HG03045 (cell line): ENCODE measurements at regions not wholly inside any gene's neighbourhood (a gene's known extent, or its start where the extent isn't known, plus 50 kb on each side); places are given as distances from the start of the nearest gene placed in this dataset.
"Not testable (repeated sequence)": the region's sequence is repeated elsewhere in the genome, so short reads cannot be mapped to it uniquely, and the experiment has no call there.

ENCODE experiments used
- ATAC-seq: cut with Tn5 transposase; IDR thresholded peaks from one replicate; pipeline ENCODE4 v1.9.1; 2021; ENCODE audit warnings: mild to moderate bottlenecking, moderate library complexity; ENCODE audit not compliant: unreplicated experiment

- ATAC-seq, result no peak
Measured at GRCh38 chr18:39620551-39621168, 2055.1 kb upstream of the CELF4 start.

GRCh38 chr18:39618265-39619003 lies 2052.8 kb upstream of the CELF4 start:
- no peak for ATAC-seq

DNA sequence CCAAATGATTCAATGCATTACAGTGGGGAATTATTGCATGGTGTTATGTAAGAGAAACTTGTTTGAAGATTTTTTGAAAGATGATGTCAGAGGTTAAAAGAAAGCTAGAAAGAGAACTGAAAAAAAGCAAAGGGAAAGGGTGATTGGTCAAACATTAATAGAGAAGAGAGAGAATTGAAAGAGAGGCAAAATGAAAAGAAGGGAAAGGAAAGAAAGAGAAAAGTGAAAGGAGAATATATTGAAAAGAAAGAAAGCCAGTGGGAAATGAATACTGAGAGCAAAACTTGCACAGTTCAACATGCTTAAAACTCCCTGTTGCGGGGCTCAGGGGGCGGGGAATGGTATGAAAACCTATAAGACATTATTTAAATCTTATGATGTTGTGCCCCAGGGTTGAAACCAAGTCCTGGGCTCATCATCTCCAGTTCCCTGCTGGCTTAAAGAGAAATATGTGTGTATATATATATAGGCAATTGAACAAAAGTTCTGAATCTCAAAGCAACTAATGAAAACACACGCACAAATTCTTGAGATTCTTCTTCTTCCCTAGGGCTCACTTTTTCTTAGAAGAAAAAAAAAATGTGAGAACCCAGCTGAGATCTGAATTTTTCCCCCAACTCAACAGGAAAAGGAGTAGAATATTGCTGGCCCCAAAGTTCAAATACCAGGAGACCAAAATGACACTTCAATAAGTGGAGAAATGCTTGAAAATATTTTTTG lies 2045.9 kb upstream of the CELF4 start:
- ATAC-seq, result no peak

DNA sequence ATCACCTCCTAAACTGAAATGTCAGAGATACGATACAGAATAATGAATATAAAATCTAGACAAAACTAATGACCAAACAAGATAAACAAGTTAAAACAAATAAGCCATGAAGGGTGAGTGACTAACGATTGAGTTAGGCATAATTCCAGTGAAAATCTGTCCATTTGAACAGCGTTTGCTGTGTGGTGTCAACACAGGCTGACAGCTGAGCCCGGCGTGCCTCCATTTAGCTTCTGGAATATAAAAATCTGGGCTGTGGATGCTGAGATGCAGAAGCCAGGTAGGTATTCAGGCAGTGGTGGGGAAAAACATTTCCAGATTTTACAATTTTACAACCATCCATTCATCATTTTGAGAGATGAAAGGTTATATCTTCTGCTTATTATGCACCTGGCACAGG lies 2041.4 kb upstream of the CELF4 start:
- ATAC-seq, result no peak

DNA sequence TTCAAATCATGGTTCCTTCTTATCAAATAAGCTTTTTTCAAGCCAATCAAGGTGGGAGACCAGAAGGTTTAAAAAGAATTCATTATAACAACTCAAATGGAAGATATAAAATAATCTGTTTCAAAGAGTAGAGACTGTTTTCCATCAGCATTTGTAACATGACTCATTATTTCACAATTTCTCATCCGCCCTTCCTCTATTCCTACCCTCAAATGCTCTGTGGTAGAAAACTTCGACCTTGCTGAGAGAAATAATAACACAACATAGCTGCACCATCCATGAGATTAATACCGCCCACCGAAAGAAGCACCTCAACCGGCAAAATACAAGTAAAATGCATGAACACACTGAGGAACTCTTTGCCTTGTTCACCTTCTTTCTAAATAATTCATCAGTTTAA lies 2039.2 kb upstream of the CELF4 start:
- ATAC-seq, result no peak

DNA sequence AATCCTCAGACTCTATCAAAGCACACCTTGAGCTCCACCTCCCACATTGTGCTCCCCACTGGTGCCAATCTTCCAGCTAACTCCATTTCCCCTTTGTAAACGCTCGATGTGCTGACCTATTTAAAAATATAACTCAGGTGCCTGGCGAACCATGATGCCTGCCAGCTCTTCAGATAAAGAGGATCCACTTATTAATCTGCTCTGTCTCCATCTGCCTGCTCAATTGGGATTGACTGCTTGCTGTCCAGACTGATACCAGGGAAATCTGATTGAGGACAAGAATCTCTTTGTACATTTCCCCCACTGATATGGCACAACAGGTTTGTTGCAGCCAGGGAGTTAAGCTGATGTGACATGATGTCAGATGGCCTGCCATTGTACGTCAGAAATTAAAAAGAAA lies 2036.5 kb upstream of the CELF4 start:
- no peak for ATAC-seq

- ATAC-seq, result no peak
Measured at GRCh38 chr18:39600894-39601293, 2035.3 kb upstream of the CELF4 start.

GRCh38 chr18:39599251-39599650 lies 2033.7 kb upstream of the CELF4 start:
- ATAC-seq, result no peak

DNA sequence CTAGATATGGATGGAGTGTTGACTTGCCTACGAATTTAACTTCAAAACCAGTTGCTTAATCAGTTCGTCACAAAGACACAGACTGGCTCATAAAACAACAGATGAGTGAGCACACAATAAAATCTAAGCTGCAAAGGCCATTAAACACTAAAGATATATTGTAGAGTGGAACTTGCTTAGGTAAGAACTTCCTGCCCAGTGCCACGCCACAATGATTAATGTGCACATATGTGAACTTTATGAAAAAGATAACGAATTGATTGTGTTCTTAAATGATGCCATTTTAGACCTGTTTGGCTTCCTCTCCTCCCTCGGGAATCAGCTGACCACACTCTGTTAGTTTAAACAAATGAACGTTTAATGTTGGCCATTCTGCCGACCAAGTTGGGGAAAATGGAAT lies 2031.3 kb upstream of the CELF4 start:
- ATAC-seq, result no peak

- no peak for ATAC-seq
Measured at GRCh38 chr18:39596221-39596620, 2030.6 kb upstream of the CELF4 start.

- no peak for ATAC-seq
Measured at GRCh38 chr18:39594206-39594605, 2028.6 kb upstream of the CELF4 start.

GRCh38 chr18:39591649-39592048 lies 2026.1 kb upstream of the CELF4 start:
- ATAC-seq, result no peak

- no peak for ATAC-seq
Measured at GRCh38 chr18:39589496-39589895, 2023.9 kb upstream of the CELF4 start.

DNA sequence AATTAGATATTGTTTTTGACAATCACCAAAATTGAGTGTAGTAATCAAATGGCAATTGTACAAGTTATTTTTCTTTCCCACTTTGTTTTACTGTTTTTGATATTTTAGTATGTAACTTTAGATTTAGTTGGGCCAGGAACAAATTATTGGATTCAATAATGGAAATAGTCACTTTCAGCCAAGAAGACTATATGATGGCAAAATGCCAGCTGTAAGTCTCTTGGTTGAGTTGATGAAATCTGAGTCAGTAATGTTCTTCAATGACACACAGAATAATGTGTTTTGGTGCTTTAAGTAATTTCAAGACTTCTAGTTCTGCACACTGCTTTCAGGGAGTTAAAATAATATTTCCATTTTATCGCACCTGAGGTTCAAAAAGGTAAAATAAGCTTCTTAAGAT lies 2022.0 kb upstream of the CELF4 start:
- ATAC-seq, result no peak

DNA sequence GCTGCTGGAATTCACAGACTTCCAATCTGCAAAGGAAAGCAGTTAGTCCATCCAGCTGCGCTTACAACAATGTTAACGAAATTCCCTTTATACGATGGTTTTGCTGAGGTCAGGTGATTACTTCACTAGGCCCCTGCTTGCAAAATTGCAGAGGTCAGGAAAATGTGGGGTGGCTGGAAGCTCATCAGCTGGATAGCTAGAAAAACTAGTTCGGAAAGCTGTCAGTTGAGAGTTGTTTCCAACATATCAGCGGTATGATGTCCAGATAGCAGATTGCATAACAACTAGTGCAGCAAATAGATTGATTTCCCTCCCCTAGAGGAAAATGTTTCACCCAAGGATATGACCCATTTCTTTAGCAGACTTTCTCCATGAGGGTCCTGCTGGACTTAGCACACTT lies 2021.1 kb upstream of the CELF4 start:
- no peak for ATAC-seq

- ATAC-seq, result no peak
Measured at GRCh38 chr18:39574897-39575296, 2009.3 kb upstream of the CELF4 start.

DNA sequence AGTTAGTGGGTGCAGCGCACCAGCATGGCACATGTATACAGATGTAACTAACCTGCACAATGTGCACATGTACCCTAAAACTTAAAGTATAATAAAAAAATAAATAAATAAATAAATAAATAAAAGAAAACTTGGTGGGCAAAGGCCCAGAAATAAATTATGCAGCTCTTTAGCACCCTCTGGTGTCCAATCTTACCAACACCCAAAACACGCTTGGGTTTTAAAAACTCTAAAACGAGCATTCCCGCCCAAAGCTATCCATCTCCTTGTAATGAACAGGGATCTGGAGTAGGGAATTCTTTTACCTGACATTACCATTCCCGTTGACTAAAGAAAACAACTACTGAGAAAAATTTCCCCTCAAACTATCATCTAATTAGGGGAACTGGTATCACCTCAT lies 2005.9 kb upstream of the CELF4 start:
- ATAC-seq, result no peak

DNA sequence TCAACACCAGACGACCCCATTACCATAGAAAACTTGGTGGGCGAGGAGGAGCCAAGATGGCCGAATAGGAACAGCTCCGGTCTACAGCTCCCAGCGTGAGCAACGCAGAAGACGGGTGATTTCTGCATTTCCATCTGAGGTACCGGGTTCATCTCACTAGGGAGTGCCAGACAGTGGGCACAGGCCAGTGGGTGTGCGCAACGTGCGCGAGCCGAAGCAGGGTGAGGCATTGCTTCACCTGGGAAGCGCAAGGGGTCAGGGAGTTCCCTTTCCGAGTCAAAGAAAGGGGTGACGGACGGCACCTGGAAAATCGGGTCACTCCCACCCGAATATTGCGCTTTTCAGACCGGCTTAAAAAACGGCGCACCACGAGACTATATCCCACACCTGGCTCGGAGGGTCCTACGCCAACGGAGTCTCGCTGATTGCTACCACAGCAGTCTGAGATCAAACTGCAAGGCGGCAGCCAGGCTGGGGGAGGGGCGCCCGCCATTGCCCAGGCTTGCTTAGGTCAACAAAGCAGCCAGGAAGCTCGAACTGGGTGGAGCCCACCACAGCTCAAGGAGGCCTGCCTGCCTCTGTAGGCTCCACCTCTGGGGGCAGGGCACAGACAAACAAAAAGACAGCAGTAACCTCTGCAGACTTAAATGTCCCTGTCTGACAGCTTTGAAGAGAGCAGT lies 2000.1 kb upstream of the CELF4 start:
- ATAC-seq, result not testable (repeated sequence)

DNA sequence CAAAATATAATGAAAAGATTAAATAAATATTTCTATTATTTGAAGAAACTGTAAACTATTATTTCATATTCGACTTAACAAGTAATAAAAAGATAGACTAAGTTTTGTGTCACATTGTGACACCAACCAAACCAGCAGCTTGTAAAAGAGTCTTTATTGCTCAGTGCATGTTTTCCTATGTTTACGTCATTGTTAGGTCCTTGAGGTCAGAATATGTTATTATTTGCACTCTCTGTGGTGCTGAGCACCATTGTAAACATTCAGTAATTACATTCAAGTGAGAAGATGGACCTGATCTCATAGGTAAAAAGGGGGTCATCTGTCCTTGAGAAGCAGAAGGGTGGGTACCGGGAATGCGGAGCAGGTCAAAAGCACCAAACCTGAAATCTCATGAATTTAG lies 1999.1 kb upstream of the CELF4 start:
- ATAC-seq, result no peak

- ATAC-seq, result no peak
Measured at GRCh38 chr18:39561126-39561525, 1995.5 kb upstream of the CELF4 start.

DNA sequence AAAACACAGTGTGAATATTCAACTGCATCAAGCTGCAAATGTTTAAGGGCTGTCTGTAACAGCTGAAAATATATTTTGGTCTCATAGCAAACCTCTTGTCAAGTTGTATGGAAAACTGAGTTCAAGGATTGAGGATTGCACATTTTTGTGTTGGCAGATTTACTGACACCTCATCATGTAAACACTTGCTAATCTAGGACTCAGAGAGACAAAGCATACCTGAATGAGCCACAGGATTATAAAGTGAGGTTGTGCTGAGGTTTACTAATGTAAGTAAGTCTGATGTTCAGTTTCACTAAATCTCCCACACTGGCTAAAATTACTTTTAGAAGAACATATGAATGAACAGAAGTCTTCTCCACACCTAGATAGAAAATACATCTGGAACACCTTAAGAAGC lies 1993.1 kb upstream of the CELF4 start:
- ATAC-seq, result no peak

- ATAC-seq, result no peak
Measured at GRCh38 chr18:39555496-39555895, 1989.9 kb upstream of the CELF4 start.
